ENCODE measurements at regions not wholly inside any gene's neighbourhood (a gene's known extent, or its start where the extent isn't known, plus 50 kb on each side); places are given as distances from the start of the nearest gene placed in this dataset.

DNA sequence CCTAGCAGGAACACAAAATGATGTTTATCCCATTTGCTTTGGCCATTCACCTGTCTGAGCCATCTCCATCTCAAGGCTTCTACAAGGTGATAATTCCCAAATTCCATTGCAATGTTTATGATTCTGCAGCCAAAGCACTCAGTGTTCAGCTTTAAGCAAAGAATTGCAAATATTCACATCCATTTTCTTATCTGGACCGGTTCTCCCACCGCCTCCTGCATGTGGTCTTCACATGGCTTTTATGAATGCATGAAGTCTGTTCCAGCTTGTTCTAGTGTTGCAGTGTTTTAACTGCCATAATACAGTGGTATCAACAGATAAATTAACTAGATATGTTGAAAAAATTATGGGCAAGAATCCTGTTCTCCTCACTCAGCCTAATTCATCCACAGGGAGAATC lies 443.0 kb upstream of the KLF4 start:
- CTCF ChIA-PET: no interaction called here
- peaks cover 3% of the 10 kb centered on the region for H3K9me3 Mint-ChIP-seq (ENCODE audit: low read depth)
- H3K36me3 Mint-ChIP-seq: no peaks in the 10 kb centered on the region
- DNase-seq (no peak), ATAC-seq (no peak)
- H3K27ac Mint-ChIP-seq: no peak overlapping the region
- H3K27me3 Mint-ChIP-seq: no peaks in the 10 kb centered on the region
- H3K4me1 Mint-ChIP-seq: no peaks in the 10 kb centered on the region
- no peak overlapping the region for H3K4me3 Mint-ChIP-seq

DNA sequence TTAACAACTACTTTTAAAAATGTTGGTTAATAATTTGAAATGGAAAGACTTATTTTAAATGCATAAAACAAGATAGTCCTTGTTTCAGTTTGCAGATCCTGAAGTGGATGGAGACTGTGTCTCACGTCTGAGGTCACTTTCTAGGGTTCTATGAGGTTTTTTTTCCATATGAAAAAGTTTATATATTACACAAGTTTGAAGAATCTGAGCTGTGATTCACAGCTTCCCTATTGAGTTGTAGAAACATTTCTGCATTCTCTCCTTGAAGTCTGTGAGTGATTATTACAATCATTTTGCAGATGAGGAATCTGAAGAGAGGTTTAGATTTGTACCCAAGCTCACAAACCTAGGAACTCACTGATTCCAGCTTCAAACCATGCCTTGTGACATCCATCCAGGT lies 442.5 kb upstream of the KLF4 start:
- ATAC-seq: no peak
- Mint-ChIP-seq H3K27me3 (no peaks in the 10 kb centered on the region), H3K9me3 (ENCODE audit: low read depth) (peaks cover 3% of the 10 kb centered on the region), H3K4me3 (no peak overlapping the region), H3K36me3 (no peaks in the 10 kb centered on the region), H3K27ac (no peak overlapping the region), H3K4me1 (no peaks in the 10 kb centered on the region)
- DNase-seq: no peak
- CTCF ChIA-PET: no interaction called here

DNA sequence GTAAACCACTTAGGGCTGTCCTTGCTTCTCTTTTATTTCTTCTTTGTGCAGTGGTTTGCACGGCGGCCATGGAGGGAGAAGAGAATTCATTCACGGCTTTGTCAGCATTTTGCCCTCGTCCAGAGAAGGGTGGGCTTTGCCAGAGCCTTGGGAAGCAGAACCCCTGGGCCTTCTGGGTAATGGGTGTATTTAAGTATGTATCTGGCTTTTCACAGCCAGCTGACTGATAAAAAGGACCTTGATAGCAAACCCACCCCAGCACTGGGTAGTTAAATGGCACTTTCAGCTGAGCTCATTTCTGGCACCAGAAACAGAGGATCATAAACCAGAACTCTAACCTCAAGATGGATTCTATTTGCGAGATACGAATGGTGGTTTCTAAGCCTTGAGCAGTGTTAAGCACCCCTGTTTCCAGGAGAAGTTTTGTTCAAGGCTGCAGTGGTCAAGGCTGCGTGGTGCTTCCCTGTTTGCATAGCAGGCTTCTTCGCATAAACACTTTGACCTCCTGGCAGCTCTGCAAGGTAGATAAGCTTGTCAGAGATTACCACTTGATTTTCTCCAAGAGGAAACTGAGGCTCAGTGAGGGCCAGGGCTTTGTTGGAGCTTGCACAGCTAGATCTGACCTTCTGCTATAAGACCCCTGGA lies 441.6 kb upstream of the KLF4 start:
- H3K36me3 Mint-ChIP-seq: no peaks in the 10 kb centered on the region
- ATAC-seq: no peak
- no peak overlapping the region for H3K4me3 Mint-ChIP-seq
- CTCF ChIA-PET: no interaction called here
- peaks cover 3% of the 10 kb centered on the region for H3K9me3 Mint-ChIP-seq (ENCODE audit: low read depth)
- no peak overlapping the region for H3K27ac Mint-ChIP-seq
- DNase-seq: no peak
- H3K27me3 Mint-ChIP-seq: no peaks in the 10 kb centered on the region
- H3K4me1 Mint-ChIP-seq: no peaks in the 10 kb centered on the region

DNA sequence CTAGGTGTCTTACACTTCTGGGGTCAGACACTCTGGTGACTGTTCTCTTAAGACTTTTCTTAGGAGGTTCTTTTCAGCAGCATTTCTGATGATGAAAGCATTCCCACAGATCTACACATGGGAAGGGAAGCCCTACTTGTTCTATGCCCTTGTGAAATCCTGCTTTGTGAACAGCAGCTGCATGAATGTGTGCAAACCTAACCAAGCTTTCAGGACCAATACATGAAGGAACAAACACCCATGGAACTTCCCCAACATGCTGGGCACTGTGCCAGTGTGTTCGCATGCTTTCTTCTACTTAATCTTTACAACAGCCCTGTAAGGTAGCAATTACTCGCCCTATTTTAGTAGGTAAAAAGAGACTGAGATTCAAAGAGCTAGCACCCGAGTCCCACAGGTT lies 439.9 kb upstream of the KLF4 start:
- Mint-ChIP-seq H3K27ac (no peak overlapping the region), H3K4me3 (no peak overlapping the region), H3K4me1 (no peaks in the 10 kb centered on the region), H3K36me3 (no peaks in the 10 kb centered on the region), H3K9me3 (ENCODE audit: low read depth) (peaks cover 3% of the 10 kb centered on the region), H3K27me3 (no peaks in the 10 kb centered on the region)
- DNase-seq (no peak), ATAC-seq (no peak)
- CTCF ChIA-PET: no interaction called here

DNA sequence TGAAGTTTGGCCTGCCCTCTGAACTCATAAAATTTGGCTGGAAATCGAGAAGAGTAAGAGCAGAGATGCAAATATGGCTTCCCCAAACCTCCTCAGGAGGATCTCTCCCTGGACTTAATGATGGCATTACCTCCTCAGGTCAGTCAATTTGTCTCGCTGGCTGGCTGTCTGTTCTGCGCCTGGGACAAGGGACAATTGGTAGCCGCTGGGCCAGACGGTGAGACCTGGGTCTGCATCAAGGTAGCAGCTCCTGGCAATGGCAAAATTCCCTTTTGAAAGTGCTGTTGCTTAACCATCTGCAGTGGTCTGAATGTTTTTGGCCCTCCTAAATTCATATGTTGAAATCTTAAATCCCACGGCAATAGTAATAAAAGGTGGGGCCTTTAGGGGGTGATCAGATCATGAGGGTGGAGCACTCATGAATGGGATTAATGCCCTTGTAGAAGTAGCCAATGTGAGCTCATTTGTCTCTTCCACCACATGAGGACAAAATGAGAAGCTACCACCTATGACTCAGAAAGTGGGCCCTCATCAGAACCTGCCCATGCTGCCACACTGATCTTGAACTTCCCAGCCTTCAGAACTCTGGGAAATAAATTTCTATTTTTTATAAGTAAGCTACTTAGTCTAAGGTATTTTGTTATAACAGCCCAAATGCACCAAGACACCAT lies 439.3 kb upstream of the KLF4 start:
- Mint-ChIP-seq H3K4me1 (no peaks in the 10 kb centered on the region), H3K4me3 (no peak overlapping the region), H3K9me3 (ENCODE audit: low read depth) (peaks cover 3% of the 10 kb centered on the region), H3K36me3 (no peaks in the 10 kb centered on the region), H3K27ac (no peak overlapping the region), H3K27me3 (no peaks in the 10 kb centered on the region)
- DNase-seq (no peak), ATAC-seq (no peak)
- CTCF ChIA-PET: no interaction called here

DNA sequence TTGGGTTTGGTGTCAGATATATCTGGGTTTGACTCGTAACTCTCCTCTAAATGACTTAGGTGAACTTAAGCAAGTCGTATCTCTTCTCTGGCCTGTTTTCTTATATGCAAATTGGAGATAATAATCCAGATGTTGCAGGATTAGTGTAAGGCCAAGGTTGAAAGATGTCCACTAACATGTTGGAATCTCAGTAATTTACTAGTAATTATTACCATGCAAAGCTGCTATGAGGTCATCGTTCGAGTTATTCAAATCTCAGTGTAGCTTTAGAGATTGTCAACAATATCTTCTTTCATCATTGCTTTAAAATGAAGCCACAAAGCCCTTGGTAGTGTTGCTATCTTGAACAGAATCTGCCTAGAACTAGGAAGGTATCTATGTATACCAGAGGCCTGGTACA lies 437.7 kb upstream of the KLF4 start:
- Mint-ChIP-seq H3K27me3 (no peaks in the 10 kb centered on the region), H3K9me3 (ENCODE audit: low read depth) (peaks cover 4% of the 10 kb centered on the region), H3K27ac (no peak overlapping the region), H3K4me3 (no peak overlapping the region), H3K4me1 (no peaks in the 10 kb centered on the region), H3K36me3 (no peaks in the 10 kb centered on the region)
- ATAC-seq: no peak
- no peak for DNase-seq
- CTCF ChIA-PET: no interaction called here

DNA sequence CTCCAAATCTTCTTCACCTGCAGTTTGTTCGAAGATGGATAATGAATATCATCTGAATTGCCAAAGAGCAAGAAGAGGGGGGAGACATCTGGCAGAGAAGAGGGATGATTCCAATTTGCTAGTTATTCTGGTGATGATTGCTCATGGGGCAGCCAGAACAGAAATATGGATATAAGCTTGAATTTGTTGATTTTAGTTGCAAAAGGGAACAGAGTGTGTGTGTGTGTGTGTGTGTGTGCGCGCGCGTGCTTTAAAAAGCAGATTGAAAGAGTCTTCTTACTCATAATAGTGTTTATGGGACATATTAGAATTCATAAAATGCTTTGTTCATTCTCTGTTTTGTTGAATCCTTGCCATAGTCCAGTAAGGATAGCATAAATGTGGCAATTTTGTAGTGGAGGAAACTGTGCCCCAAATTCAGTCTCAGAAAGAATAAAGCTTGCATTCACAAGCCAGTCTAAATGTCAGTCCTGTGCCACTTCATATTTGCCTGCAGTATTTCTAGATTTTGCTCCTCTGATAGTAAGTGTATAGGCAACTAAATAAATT lies 436.3 kb upstream of the KLF4 start:
- no peaks in the 10 kb centered on the region for H3K36me3 Mint-ChIP-seq
- no peaks in the 10 kb centered on the region for H3K27me3 Mint-ChIP-seq
- ATAC-seq: no peak
- CTCF ChIA-PET: no interaction called here
- H3K4me1 Mint-ChIP-seq: no peaks in the 10 kb centered on the region
- H3K27ac Mint-ChIP-seq: no peak overlapping the region
- DNase-seq: no peak
- H3K4me3 Mint-ChIP-seq: no peak overlapping the region
- peaks cover 5% of the 10 kb centered on the region for H3K9me3 Mint-ChIP-seq (ENCODE audit: low read depth)

DNA sequence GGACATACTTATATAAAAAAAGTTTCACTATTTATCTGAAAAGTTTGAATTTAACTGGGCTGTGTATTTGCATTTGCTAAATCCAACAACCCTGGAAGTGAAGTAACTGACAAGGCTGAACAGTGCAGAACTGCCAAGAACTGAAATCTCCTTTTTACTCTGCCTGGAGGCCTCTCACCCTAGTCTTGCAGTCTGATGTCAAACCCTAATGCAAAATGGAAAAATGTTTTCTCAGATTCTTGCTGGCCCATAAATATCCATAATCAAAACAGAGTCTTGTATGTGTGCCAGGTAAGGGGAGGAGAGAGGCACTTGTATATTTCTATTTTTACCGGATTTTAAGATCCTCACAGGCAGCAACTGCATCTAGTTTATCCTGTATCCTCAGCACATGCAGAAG lies 432.7 kb upstream of the KLF4 start:
- H3K4me1 Mint-ChIP-seq: no peaks in the 10 kb centered on the region
- no peaks in the 10 kb centered on the region for H3K27me3 Mint-ChIP-seq
- peaks cover 8% of the 10 kb centered on the region for H3K9me3 Mint-ChIP-seq (ENCODE audit: low read depth)
- no peak overlapping the region for H3K27ac Mint-ChIP-seq
- DNase-seq: no peak
- ATAC-seq: no peak
- CTCF ChIA-PET: no interaction called here
- no peaks in the 10 kb centered on the region for H3K36me3 Mint-ChIP-seq
- no peak overlapping the region for H3K4me3 Mint-ChIP-seq

DNA sequence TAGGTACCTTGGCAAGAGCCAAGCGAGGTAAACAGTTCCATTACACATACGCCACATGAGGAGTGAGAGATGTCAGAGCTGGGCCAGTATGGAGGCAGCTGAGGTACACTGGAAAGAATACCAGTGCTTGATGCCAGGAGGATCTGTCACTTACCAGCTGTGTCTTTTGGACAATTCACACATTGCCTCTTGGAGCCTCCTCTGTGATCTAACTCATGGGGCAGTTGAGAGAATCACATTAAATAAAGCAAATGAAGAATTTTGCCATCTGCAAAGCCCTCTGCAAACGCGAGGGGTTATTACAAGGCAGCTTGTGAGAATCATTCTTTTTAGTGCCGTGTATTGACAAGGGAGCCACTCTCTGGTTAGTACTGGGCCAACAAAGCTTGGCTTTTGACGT lies 429.7 kb upstream of the KLF4 start:
- no peaks in the 10 kb centered on the region for H3K4me1 Mint-ChIP-seq
- ATAC-seq: no peak
- CTCF ChIA-PET: no interaction called here

DNA sequence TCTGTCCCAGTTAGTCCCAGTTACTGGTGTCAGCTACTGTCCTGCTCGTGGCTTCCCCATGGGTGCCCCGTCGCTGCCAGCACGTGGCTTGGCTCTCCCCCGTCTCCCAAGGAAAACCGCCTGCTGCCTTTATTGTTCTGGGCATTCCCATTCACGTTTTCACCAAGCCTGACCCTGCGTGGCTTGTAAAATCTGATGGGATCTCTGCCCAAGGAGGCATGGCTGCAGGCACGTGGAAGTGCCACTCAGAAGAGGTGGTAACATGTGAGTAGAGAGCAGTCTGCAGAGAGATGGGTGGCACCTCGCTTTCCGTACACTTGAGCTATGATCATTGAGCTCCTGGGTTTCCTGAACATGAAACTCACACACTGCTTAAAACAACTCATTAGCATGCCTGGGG lies 429.2 kb upstream of the KLF4 start:
- DNase-seq: no peak
- H3K9me3 Mint-ChIP-seq (ENCODE audit: low read depth): peaks cover 10% of the 10 kb centered on the region
- no peaks in the 10 kb centered on the region for H3K36me3 Mint-ChIP-seq
- no peak overlapping the region for H3K27ac Mint-ChIP-seq
- CTCF ChIA-PET: no interaction called here
- H3K27me3 Mint-ChIP-seq: no peaks in the 10 kb centered on the region
- H3K4me1 Mint-ChIP-seq: no peaks in the 10 kb centered on the region
- no peak for ATAC-seq
- H3K4me3 Mint-ChIP-seq: no peak overlapping the region

More for the DNA sequence above, 429.7 kb upstream of the KLF4 start:
- Mint-ChIP-seq H3K27ac (no peak overlapping the region), H3K4me3 (no peak overlapping the region), H3K9me3 (ENCODE audit: low read depth) (peaks cover 10% of the 10 kb centered on the region), H3K36me3 (no peaks in the 10 kb centered on the region), H3K27me3 (no peaks in the 10 kb centered on the region)
- no peak for DNase-seq

DNA sequence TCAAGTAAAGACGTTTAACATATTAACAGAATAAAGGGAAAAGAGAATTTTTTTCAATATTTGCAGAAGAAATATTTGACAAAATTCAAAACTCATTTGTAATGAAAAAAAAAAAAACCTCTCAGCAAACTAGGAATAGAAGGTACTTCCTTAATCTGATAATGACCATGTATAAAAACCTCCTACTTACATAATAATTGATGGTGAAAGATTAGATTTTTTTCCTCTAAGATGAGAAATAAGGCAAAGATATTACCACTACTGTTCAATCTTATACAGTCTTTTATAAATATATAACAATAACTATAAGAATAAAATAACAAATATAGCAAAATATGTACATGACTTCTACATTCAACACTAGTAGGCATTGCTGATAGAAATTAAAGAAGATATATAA lies 424.6 kb upstream of the KLF4 start:
- no peak for DNase-seq
- CTCF ChIA-PET: no interaction called here
- Mint-ChIP-seq H3K4me1 (no peaks in the 10 kb centered on the region), H3K27ac (no peak overlapping the region), H3K4me3 (no peak overlapping the region), H3K27me3 (no peaks in the 10 kb centered on the region), H3K9me3 (ENCODE audit: low read depth) (peaks cover 8% of the 10 kb centered on the region), H3K36me3 (no peaks in the 10 kb centered on the region)
- ATAC-seq: no peak

DNA sequence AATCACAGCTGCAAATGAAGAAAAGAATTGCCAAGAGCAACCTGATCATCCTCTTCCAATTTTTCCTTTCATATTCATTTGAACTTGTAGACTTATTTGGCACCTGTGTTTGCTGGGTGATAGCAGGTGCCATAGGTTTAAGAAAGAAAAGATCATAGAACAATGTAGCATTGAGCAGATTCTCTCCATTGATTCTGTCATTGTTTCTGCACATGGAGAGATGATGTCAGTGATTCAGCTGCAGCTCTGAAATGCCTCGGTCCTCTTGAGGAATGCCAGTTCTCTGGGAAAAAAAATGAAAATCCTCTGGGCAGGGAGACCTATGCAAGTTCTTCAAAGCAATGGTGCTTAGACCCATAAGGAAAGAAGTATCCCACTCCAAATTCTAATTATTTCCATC lies 418.1 kb upstream of the KLF4 start:
- CTCF ChIA-PET: interaction anchor here (1.0 kb wide), 1 partner anchor 77 kb away, joined by 3 read pairs; no protein-coding TSS in a partner anchor
- Mint-ChIP-seq H3K36me3 (no peaks in the 10 kb centered on the region), H3K9me3 (ENCODE audit: low read depth) (peaks cover 3% of the 10 kb centered on the region), H3K27me3 (no peaks in the 10 kb centered on the region), H3K27ac (no peak overlapping the region), H3K4me1 (no peaks in the 10 kb centered on the region), H3K4me3 (no peak overlapping the region)
- ATAC-seq (no peak), DNase-seq (no peak)

DNA sequence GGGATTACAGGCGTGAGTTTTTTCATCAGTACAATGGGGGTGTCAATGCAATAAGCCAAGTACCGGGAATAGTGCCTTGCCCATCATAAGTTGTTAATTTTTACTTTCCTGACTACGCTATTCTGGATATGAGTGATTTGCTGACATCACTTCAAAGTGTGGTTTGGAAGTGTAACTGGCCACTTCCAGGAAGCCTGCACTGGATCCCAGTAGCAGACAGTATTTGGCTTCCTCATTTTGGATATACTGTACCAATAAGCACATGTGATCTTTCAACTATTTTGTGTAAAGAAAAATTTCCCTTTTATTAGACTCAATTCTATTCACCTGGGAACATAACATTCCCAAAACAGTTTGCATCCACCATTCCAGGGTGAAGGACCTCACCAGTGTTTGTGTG lies 417.7 kb upstream of the KLF4 start:
- no peaks in the 10 kb centered on the region for H3K4me1 Mint-ChIP-seq

DNA sequence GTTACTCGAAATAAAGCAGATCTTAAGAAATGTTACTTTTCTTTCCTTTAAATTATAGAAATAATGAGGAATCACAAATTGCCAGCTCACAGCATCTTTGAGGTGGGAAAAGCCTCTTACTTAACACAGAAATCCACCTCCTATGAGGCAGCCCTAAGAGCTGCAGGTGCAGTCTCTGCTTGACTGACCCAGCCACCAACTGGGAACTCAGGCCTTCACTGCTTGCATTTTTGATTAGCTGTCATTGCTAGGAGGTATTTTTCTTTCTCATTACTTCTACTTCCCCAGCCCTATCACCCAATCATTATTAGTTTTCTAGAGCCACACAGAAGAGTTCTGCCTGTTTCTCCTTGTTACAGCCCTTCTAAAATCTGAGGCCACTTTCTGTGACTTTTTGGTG lies 416.5 kb upstream of the KLF4 start:
- DNase-seq (no peak), ATAC-seq (no peak)
- Mint-ChIP-seq H3K9me3 (ENCODE audit: low read depth) (peaks cover 3% of the 10 kb centered on the region), H3K27me3 (no peaks in the 10 kb centered on the region), H3K4me3 (no peak overlapping the region), H3K4me1 (no peaks in the 10 kb centered on the region), H3K36me3 (no peaks in the 10 kb centered on the region), H3K27ac (no peak overlapping the region)
- CTCF ChIA-PET: no interaction called here

More for the DNA sequence above, 417.7 kb upstream of the KLF4 start:
- ATAC-seq (no peak), DNase-seq (no peak)
- Mint-ChIP-seq H3K4me3 (no peak overlapping the region), H3K27ac (no peak overlapping the region), H3K9me3 (ENCODE audit: low read depth) (peaks cover 3% of the 10 kb centered on the region), H3K36me3 (no peaks in the 10 kb centered on the region), H3K27me3 (no peaks in the 10 kb centered on the region)
- CTCF ChIA-PET: no interaction called here
